ENCODE measurements at regions not wholly inside any gene's neighbourhood (a gene's known extent, or its start where the extent isn't known, plus 50 kb on each side); places are given as distances from the start of the nearest gene placed in this dataset.
A peak's percentile ranks its signal among the peaks of the same experiment; 100 is the strongest.
"Not testable (repeated sequence)": the region's sequence is repeated elsewhere in the genome, so short reads cannot be mapped to it uniquely, and the experiment has no call there.

GRCh38 chr20:53774461-53775203 is 181.0 kb upstream of the ZNF217 start:
- DNase-seq (ENCODE audit: low read depth), result peak; percentile 56

- peak; percentile 67 for DNase-seq (ENCODE audit: low read depth)
Observed at GRCh38 chr20:53773792-53774401, 180.3 kb upstream of the ZNF217 start.

GRCh38 chr20:53773066-53773791 is 179.6 kb upstream of the ZNF217 start:
- not testable (repeated sequence) for DNase-seq (ENCODE audit: low read depth)

- no peak for DNase-seq (ENCODE audit: low read depth)
Observed at GRCh38 chr20:53769041-53769440, 175.4 kb upstream of the ZNF217 start.

- DNase-seq (ENCODE audit: low read depth), result no peak
Observed at GRCh38 chr20:53768329-53768728, 174.7 kb upstream of the ZNF217 start.

- no peak for DNase-seq (ENCODE audit: low read depth)
Observed at GRCh38 chr20:53767206-53767930, 173.7 kb upstream of the ZNF217 start.

GRCh38 chr20:53764415-53764800 is 170.8 kb upstream of the ZNF217 start:
- DNase-seq (ENCODE audit: low read depth), result no peak

- DNase-seq (ENCODE audit: low read depth), result no peak
Observed at GRCh38 chr20:53763707-53764414, 170.2 kb upstream of the ZNF217 start.

GRCh38 chr20:53762423-53762798 is 168.8 kb upstream of the ZNF217 start:
- not testable (repeated sequence) for DNase-seq (ENCODE audit: low read depth)

GRCh38 chr20:53760025-53760441 is 166.4 kb upstream of the ZNF217 start:
- no peak for DNase-seq (ENCODE audit: low read depth)

GRCh38 chr20:53757472-53757913 is 163.9 kb upstream of the ZNF217 start:
- no peak for DNase-seq (ENCODE audit: low read depth)

- DNase-seq (ENCODE audit: low read depth), result no peak
Observed at GRCh38 chr20:53755733-53756531, 162.3 kb upstream of the ZNF217 start.

- no peak for DNase-seq (ENCODE audit: low read depth)
Observed at GRCh38 chr20:53753880-53754459, 160.3 kb upstream of the ZNF217 start.

GRCh38 chr20:53752971-53753879 is 159.6 kb upstream of the ZNF217 start:
- DNase-seq (ENCODE audit: low read depth), result no peak

- no peak for DNase-seq (ENCODE audit: low read depth)
Observed at GRCh38 chr20:53752583-53752970, 158.9 kb upstream of the ZNF217 start.

- no peak for DNase-seq (ENCODE audit: low read depth)
Observed at GRCh38 chr20:53751620-53752318, 158.1 kb upstream of the ZNF217 start.

GRCh38 chr20:53750827-53751619 is 157.4 kb upstream of the ZNF217 start:
- no peak for DNase-seq (ENCODE audit: low read depth)

GRCh38 chr20:53749499-53749898 is 155.9 kb upstream of the ZNF217 start:
- no peak for DNase-seq (ENCODE audit: low read depth)
